ENCODE measurements at regions not wholly inside any gene's neighbourhood (a gene's known extent, or its start where the extent isn't known, plus 50 kb on each side); places are given as distances from the start of the nearest gene placed in this dataset.
"Not testable (repeated sequence)": the region's sequence is repeated elsewhere in the genome, so short reads cannot be mapped to it uniquely, and the experiment has no call there.

DNA sequence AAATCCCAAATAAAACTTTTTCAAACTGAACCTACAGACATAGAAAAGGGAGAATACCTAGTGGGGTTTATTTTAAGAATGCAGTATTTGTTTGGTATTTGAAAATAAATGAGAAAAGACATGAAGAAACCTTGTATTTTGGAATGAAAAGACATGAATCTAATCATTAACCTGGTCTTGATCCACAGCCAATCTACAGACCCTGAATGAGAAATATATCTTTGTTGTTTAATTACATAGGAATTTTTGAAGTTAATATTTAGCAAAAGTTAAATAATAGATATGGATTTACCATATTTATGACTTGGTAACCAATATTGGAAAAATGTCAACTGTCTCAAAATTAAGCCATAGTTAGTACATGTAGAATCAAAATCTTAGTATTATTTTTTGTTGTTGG is 76.8 kb downstream of the MAGEA10 start:
- TF ChIP-seq TCF7L2 (IDR thresholded peaks at IDR 0.05; ENCODE audit: low read depth, low read length) (no peak), REST (IDR thresholded peaks at IDR 0.05; ENCODE audit: insufficient read depth in 1 of 2, low read depth in 2 of 2, low read length in 1 of 2) (no peak), POLR2AphosphoS5 (IDR thresholded peaks at IDR 0.05; ENCODE audit: low read depth, low read length) (no peak), SIN3A (IDR thresholded peaks at IDR 0.05; ENCODE audit: borderline replicate concordance, insufficient read depth, low read depth, low read length) (no peak), CTCF (IDR thresholded peaks at IDR 0.05) (no peak)
- Histone ChIP-seq H3K36me3 (ENCODE audit: control insufficient read depth, insufficient read depth, low read length) (no peaks in the 10 kb centered on the region), H3K27me3 (ENCODE audit: control insufficient read depth, insufficient read depth, low read length) (no peaks in the 10 kb centered on the region), H3K4me1 (ENCODE audit: control insufficient read depth, insufficient read depth, low read length) (no peaks in the 10 kb centered on the region), H3K9me3 (ENCODE audit: control insufficient read depth, insufficient read depth, low read depth, low read length) (no peaks in the 10 kb centered on the region), H3K4me3 (ENCODE audit: low read depth in 2 of 2, low read length in 2 of 2) (no peak overlapping the region), H3K27ac (ENCODE audit: low read length) (no peak overlapping the region)
- POLR2A ChIA-PET, result no interaction called here
- intact Hi-C loops (cut with micrococcal nuclease; ENCODE audit: unreplicated experiment), result no loop called here
- ATAC-seq (no peak), DNase-seq (ENCODE audit: low read depth, low spot score) (no peak)
- no TSS peak for BruUV-seq (replicated peaks)
- in situ Hi-C loops (cut with HindIII; ENCODE audit: low pct_unique_long_range_greater_than_20kb, low sequenced_read_pairs), result no loop called here
- CTCF ChIA-PET, result no interaction called here

GRCh38 chrX:152061083-152061482 is 77.3 kb downstream of the MAGEA10 start:
- Histone ChIP-seq H3K4me1 (ENCODE audit: control insufficient read depth, insufficient read depth, low read length) (no peaks in the 10 kb centered on the region), H3K4me3 (ENCODE audit: low read depth in 2 of 2, low read length in 2 of 2) (no peak overlapping the region), H3K9me3 (ENCODE audit: control insufficient read depth, insufficient read depth, low read depth, low read length) (no peaks in the 10 kb centered on the region), H3K27ac (ENCODE audit: low read length) (no peak overlapping the region), H3K27me3 (ENCODE audit: control insufficient read depth, insufficient read depth, low read length) (no peaks in the 10 kb centered on the region), H3K36me3 (ENCODE audit: control insufficient read depth, insufficient read depth, low read length) (no peaks in the 10 kb centered on the region)
- ChIA-PET POLR2A (no interaction called here), CTCF (no interaction called here)
- intact Hi-C loops (cut with micrococcal nuclease; ENCODE audit: unreplicated experiment) (no loop called here), in situ Hi-C loops (cut with HindIII; ENCODE audit: low pct_unique_long_range_greater_than_20kb, low sequenced_read_pairs) (no loop called here)
- no TSS peak for BruUV-seq (replicated peaks)
- ATAC-seq (no peak), DNase-seq (ENCODE audit: low read depth, low spot score) (no peak)
- no peak for TF ChIP-seq POLR2AphosphoS5 (IDR thresholded peaks at IDR 0.05; ENCODE audit: low read depth, low read length)
- TF ChIP-seq REST (IDR thresholded peaks at IDR 0.05; ENCODE audit: insufficient read depth in 1 of 2, low read depth in 2 of 2, low read length in 1 of 2), result no peak
- TF ChIP-seq SIN3A (IDR thresholded peaks at IDR 0.05; ENCODE audit: borderline replicate concordance, insufficient read depth, low read depth, low read length), result no peak
- TF ChIP-seq CTCF (IDR thresholded peaks at IDR 0.05), result no peak
- TF ChIP-seq TCF7L2 (IDR thresholded peaks at IDR 0.05; ENCODE audit: low read depth, low read length), result no peak

DNA sequence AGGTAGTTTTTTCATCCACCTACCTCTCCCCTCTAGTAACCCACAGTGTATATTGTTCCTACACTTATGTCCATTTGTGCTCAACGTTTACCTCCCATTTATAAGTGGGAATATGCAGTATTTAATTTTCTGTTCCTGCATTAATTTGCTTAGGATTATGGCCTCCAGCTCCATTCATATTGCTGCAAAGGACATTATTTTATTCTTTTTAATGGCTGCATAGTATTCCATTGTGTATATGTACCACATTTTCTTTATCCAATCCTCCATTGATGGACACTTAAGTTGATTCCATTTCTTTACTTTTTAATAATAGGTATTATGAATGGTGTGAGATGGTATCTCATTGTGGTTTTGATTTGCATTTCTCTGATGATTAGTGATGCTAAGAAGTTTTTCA is 76.1 kb upstream of the GABRE start:
- POLR2A ChIA-PET; H3K36me3 ChIP-seq (ENCODE audit: control insufficient read depth, insufficient read depth, low read length); H3K27ac ChIP-seq (ENCODE audit: low read length); intact Hi-C loops (cut with micrococcal nuclease; ENCODE audit: unreplicated experiment); CTCF ChIA-PET; DNase-seq (ENCODE audit: low read depth, low spot score); H3K4me3 ChIP-seq (ENCODE audit: low read depth in 2 of 2, low read length in 2 of 2); H3K4me1 ChIP-seq (ENCODE audit: control insufficient read depth, insufficient read depth, low read length); ATAC-seq; H3K9me3 ChIP-seq (ENCODE audit: control insufficient read depth, insufficient read depth, low read depth, low read length); H3K27me3 ChIP-seq (ENCODE audit: control insufficient read depth, insufficient read depth, low read length); BruUV-seq (replicated peaks); in situ Hi-C loops (cut with HindIII; ENCODE audit: low pct_unique_long_range_greater_than_20kb, low sequenced_read_pairs): not testable (repeated sequence)
